HG02759 (cell line): ENCODE measurements at regions not wholly inside any gene's neighbourhood (a gene's known extent, or its start where the extent isn't known, plus 50 kb on each side); places are given as distances from the start of the nearest gene placed in this dataset.
"Not testable (repeated sequence)": the region's sequence is repeated elsewhere in the genome, so short reads cannot be mapped to it uniquely, and the experiment has no call there.

Experiments used
- ATAC-seq: cut with Tn5 transposase; IDR thresholded peaks from one replicate; pipeline ENCODE4 v1.9.1; 2021; ENCODE audit warnings: mild to moderate bottlenecking, moderate library complexity; ENCODE audit not compliant: unreplicated experiment

DNA sequence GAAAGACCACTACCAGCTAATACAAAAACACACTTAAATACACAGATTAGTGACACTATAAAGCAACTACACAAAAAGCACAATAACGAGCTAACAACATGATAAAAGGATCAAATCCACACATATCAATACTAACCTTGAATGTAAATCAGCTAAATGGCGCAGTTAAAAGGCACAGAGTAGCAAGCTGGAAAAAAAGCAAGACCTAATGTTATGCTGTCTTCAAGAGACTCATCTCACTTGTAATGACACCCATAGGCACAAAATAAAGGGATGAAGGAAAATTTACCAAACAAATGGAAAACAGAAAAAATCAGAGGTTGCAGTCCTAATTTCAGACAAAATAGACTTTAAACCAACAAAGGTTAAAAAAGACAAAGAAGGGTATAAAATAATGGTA lies 86.3 kb downstream of the NUS1 start:
- ATAC-seq = no peak

DNA sequence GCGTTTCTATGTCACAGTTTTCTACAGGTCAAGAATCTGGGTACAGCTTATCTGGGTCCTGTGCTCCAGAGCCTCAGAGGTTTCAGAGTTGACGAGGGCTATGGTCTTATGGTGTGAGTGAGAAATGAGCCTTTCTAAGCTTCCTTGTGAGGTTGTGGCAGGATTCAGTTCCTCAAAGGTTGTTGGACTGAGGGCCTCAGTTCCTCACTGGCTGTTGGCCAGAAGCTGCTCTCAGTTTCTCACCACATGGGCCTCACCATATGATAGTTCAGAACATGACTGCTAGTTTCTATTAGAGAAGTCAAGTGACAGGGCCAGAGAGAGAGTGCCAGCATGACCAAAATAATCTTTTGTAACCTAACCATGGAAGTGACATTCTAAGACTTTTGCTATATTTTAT lies 96.1 kb downstream of the NUS1 start:
- peak; percentile 95 for ATAC-seq

DNA sequence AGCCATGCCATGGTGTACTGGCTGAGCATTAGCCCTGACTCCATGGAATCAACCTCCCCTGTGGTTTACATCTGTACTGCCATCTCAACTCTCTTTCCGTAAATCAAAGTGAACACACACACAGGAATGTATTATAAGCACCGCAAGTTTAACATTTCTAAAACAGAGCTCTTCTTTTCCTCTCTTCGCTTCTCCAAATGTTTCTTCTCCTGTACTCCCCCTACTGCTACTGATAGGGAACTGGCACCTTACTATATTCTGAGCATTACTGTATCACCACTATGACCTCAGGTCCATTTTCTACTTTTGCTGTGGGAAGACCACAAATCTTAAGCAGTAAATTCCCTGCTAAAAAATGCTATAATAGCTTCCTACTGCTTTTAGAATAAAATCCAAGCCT lies 101.2 kb downstream of the NUS1 start:
- peak; percentile 40 for ATAC-seq

DNA sequence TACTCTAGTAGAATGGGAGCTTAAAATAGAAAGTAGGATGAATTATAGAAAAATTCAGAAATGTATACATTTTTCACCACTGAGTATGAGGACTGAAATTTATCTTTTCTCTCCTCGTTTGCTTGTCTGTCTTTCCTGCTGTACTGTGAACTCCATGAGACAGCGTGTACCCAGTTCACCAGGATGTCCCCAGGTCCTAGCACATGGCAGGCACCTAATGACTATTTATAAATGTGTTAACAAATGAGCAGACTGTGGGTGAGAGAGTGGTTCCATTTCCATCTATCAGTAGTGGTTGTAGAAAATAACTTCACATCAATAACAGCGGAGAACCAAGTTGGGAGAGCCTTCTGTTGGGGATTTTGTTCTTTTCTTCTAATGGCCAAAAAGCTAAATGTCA lies 106.3 kb downstream of the NUS1 start:
- no peak for ATAC-seq

DNA sequence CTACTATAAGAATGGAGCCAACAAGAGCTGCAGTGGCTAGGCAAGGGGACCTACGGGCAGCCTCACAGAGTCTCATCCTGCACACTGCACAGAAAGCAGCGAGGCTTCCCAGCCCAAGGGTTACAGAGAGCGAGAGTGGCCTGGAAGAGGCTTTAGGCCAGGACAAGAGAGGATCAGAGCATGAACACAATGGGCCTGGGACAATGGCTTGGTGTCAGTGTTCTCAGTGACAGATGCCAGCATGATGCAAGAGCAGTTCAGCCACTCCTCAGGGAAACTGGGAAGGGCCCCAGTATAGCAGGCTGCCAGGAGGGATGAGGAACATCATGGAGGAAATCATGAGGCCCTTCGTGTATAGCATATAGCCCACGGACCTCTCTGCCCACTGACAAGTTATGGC lies 108.0 kb downstream of the NUS1 start:
- no peak for ATAC-seq

DNA sequence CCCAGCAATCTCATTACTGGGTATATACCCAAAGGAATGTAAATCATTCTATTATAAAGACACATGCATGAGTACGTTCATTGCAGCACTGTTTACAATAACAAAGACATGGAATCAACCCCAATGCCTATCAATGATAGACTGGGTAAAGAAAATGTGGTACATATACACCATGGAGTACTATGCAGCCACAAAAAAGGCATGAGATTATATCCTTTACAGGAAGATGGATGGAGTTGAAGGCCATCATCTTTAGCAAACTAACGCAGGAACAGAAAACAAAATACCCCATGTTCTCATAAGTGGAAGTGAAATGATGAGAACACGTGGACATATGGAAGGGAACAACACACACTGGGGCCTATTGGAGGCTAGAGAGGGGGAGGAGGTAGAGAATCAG lies 115.7 kb downstream of the NUS1 start:
- no peak for ATAC-seq

DNA sequence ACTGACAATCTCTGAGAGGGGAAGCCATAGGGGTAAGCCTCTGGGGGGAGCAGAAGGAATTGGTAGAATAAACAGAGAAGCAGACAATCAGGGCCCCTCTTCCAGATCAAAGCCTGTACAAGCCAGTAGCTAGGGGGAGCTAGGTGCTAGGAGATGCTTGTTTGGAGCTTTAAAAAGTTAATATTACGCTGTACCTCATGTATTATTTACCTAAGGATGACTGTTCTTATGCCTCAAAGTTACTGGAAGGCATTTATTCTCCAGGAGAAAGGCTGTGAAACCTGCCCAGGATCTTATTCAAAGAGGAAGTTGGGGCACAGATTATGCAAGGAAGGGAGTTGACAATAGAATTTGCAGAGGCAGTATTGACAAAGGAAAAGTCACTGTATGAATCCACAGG lies 111.8 kb upstream of the SLC35F1 start:
- no peak for ATAC-seq

DNA sequence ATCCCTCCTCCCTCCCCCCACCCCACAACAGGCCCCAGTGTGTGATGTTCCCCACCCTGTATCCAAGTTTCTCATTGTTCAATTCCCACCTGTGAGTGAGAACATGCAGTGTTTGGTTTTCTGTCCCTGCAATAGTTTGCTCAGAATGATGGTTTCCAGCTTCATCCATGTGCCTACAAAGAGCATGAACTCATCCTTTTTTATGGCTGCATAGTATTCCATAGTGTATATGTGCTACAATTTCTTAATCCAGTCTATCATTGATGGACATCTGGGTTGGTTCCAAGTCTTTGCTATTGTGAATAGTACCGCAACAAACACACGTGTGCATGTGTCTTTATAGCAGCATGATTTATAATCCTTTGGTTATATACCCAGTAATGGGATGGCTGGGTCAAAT lies 108.2 kb upstream of the SLC35F1 start:
- not testable (repeated sequence) for ATAC-seq

DNA sequence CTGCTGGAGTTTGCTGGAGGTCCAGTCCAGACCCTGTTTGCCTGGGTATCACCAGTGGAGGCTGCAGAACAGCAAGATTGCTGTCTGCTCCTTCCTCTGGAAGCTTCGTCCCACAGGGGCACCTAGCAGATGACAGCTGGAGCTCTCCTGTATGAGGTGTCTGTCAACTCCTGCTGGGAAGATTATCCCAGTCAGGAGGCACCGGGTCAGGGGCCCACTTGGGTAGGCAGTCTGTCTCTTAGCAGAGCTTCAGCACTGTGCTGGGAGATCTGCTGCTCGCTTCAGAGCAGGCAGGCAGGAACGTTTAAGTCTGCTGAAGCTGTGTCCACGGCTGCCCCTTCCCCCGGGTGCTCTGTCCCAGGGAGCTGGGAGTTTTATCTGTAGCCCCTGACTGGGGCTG lies 96.8 kb upstream of the SLC35F1 start:
- ATAC-seq = no peak

DNA sequence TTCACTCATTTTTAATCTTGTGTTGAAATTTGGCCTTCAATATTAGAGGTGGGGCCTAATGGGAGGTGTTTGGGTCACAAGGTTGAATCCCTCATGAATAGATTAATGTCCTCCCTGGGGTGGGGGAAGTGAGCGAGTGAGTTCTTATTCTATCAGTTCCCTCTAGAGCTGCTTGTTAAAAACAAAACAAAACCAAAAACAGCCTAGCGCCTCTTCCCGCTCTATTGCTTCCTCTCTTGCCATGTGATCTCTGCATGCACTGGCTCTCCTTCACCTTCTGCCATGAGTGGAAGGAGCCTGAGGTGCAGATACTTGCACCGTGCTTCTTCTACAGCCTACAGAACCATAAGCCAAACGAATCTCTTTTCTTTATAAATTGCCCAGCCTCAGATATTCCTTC lies 89.6 kb upstream of the SLC35F1 start:
- no peak for ATAC-seq

DNA sequence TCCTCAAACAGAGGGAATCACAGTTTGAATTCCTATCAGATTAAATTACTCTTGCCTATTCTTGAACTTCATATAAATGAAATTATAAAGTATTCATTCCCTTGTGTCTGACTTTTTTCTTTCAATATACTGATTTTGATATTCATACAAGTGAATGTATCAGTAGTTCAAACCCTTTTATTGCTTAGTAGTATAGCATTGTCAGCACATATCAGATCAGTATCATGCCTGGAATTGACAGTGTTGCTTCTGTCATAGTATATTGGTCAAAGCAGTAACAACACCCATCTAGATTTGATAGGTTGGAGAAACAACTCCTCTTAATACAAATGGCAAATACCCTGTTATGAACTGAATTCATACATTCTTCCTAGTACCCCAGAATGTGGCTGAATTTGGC lies 89.1 kb upstream of the SLC35F1 start:
- no peak for ATAC-seq

DNA sequence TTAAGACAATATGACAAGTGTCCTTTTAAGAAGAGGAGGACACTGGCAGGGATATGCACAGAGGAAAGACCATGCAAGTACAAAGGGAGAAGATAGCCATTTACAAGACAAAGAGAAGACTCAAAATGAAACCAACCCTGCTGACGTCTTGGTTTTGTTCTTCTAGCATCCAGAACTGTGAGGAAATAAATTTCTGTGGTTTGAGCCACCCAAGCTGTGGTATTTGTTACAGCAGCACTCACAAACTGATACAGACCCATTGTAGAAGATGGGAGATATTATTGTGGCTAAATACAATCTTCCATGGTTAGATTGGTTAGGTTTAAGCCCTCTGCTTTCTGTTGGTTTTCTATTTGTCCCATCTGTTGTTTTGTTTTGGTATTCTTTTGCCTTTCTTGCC lies 88.6 kb upstream of the SLC35F1 start:
- no peak for ATAC-seq

DNA sequence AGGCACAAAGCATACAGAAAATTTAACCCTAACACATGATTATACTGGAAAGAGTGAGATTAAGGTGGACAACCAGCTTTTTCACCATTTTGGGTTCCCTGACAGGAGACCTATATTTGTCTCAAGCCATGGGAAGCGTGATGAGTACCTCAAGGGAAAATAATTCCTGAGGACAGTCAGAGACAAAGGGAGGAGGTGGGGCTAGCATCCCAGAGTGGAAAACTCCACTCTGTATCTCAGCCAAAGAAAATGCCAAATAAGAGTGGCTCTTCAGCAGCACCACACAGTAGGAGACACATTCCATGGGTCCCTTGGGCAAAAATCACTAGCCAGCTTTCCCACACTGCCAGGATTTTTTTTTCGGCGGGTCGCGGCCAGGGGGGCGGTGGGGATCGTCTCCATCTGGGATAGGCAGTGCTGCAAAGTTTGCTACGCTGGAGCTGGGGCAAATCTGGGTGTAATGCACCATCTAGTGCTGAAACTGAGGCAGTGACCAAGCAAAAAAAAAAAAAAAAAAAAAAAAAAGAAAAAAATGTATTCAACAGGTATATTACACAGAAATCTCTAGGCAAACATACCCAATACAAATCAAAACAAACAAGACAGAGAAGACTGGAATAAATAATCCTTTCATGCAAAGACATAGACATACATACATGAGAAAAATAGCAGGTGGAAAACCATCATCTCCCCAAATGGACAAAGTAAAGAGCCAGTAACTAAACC lies 77.3 kb upstream of the SLC35F1 start:
- no peak for ATAC-seq

DNA sequence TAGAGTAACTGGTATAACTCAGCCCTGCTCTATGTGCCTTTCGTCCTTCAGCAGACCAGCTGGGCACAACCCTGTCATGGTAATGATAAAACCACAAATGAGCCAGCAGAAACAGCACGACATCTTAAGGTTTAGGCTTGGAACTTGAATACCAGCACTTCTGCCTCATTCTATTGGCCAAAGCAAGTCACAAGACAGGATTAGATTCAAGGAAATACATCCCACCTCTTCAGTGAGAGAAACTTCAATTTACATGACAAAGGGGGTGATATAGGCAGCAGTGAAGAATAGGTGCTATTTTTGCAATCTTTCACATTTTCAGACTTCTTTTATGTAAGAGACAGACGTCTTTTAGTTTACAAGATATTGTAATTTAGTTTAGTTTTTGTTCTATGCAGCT lies 69.8 kb upstream of the SLC35F1 start:
- ATAC-seq = no peak

DNA sequence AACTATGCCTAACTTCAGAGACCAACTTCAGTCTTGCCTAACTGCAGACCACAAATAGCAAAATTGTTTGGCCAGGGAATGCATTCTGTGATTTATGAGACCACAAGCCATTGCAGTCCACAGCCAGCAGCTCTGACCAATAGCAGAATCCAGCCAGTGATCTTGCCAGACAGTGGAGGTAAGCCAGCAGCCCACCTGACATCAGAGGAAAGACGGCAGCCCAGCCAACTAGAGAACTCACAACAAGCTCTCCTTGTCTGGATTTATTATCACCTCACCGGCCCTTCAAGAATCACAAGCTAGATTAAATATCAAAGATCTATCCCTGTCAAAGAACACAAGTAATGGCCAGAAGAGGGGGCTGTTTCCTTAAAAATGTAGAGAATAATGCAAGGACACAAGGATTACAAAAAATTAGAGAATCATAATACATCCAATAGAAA lies 66.5 kb upstream of the SLC35F1 start:
- ATAC-seq = no peak

DNA sequence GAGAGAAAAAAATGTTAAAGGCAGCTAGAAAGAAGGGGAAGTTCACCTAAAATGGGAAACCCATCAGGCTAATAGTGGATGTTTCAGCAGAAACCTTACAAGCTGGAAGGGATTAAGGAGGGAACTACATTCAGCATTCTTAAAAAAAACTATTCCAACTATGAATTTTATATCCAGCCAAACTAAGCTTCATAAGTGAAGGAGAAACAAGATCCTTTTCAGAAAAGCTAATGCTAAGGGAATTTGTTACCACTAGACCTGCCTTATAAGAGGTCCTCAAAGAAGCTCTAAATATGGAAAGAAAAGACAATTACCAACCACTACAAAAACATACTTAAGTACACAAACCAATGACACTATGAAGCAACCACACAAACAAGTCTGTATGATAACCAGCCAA lies 59.2 kb upstream of the SLC35F1 start:
- no peak for ATAC-seq

DNA sequence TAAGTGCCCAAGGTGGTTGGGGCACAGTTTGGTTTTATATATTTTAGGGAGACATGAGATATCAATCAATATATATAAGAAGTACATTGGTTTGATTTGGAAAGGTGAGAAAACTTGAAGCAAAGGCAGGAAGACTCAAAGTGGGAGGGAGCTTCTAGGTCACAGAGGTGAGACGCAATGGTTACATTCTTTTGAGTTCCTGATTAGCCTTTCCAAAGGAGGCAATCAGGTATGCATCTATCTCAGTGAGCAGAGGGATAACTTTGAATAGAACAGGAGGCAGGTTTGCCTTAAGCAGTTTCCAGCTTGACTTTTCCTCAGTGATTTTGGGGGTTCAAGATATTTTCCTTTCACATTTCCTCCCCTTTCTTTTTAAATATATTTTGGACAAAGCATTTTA lies 58.0 kb upstream of the SLC35F1 start:
- no peak for ATAC-seq
